ENCODE measurements at regions not wholly inside any gene's neighbourhood (a gene's known extent, or its start where the extent isn't known, plus 50 kb on each side); places are given as distances from the start of the nearest gene placed in this dataset.

DNA sequence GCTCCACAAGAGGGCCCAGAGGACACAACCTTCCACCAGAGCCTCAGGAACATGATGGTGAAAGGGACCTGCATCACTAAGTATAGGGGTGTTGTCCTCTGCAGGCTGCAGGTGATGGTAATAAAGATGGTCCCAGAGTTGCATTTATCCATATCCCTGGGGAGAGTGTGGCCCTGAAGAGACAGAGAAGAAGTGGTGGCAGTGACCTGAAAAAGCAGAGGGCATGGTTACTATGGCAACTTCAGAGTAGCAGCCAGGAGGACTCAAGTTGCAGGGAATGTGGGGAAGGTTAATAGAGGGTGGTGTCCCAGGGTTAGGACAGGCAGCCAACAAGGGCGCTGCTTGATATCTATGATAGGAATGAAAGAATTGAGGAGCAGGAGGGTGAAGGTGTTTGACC lies 57.1 kb downstream of the HLA-A start:
- no peak for DNase-seq

DNA sequence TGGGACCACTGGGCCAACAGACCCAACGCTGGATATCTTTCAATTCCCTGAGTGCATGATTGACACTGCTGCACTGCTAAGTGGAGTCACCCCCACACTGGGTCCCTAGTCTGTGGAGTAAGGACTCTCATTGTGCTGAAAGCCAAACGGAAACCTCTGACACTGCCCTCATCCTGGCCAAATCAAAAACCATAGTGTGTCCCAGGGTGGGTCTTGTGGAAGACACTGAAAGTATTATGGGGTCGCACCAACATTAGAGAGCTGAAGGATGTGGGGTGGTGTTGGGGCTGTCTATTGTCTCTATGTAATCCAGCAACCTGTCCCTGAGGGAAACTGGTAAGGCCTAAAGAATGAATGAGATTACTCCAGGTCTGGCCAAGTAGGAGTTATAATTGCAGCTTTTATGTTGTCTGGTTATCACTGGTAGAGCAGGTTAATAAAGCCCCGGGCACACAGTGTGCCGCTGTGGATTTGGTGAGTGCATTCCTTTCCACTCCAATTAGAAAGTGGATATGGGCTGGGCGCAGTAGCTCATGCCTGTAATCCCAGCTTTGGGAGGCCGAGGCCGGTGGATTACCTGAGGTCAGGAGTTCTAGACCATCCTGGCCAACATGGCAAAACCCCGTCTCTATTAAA lies 57.9 kb downstream of the HLA-A start:
- DNase-seq = no peak

DNA sequence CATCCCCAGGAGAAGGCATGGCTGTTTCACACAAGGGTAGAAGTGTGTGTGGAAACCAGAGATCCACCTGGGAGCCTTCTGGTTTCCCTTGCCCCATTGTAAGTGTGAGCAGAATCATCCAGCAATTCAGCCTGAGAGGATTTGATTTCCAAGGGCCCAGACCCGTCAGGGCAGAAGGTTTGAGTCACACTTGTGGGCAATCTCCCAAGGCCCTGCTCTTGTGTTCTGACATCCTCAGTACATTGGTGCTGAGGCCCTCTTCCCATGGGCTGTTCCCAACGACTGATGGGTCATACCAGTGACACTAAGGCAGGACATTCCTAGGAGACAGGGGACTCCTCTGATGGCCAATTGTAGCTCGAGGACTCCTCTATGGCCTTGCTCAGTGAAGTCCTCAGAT lies 58.2 kb upstream of the POLR1H start:
- no peak for DNase-seq

DNA sequence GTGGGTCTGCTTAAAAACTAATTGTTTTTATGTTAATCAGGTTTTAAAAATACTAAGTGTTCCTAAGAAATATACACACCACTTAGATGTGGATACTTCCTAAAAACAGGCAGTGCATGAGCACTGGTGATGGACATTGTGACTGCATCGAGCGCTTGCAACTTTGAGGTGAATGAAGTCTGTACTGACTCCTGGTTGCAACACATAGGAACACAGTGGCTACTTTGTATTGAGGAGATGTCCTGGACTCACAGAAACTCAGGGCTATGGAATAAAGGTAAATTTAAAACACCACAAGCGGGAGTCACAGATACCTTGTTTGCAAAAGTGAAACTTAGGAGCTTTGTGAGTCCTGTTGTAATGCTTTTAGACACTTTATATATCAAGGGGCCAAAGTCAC lies 55.6 kb upstream of the POLR1H start:
- DNase-seq = no peak

DNA sequence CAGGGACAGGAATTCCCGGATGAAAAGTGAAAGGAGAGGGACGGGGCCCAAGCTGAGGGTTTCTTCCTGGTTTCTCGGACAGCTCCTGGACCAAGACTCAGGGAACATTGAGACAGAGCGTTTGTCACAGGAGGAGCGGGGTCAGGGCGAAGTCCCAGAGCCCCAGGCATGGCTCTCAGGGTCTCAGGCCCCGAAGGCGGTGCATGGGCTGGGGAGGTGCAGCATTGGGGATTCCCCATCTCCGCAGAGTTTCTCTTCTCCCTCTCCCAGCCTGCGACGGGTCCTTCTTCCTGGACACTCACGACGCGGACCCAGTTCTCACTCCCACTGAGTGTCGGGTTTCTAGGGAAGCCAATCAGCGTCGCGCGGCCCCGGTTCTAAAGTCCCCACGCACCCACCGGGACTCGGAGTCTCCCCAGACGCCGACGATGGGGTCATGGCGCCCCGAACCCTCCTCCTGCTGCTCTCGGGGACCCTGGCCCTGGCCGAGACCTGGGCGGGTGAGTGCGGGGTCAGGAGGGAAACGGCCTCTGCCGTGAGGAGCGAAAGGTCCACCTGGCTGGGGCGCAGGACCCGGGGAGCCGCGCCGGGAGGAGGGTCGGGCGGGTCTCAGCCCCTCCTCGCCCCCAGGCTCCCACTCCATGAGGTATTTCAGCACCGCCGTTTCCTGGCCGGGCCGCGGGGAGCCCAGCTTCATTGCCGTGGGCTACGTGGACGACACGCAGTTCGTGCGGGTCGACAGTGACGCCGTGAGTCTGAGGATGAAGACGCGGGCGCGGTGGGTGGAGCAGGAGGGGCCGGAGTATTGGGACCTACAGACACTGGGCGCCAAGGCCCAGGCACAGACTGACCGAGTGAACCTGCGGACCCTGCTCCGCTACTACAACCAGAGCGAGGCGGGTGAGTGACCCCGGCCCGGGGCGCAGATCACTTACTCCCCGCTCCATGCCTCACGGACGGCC lies 54.6 kb upstream of the POLR1H start:
- peak in 4 of 56 donors; percentile 4 to 41 (median 22) for DNase-seq

DNA sequence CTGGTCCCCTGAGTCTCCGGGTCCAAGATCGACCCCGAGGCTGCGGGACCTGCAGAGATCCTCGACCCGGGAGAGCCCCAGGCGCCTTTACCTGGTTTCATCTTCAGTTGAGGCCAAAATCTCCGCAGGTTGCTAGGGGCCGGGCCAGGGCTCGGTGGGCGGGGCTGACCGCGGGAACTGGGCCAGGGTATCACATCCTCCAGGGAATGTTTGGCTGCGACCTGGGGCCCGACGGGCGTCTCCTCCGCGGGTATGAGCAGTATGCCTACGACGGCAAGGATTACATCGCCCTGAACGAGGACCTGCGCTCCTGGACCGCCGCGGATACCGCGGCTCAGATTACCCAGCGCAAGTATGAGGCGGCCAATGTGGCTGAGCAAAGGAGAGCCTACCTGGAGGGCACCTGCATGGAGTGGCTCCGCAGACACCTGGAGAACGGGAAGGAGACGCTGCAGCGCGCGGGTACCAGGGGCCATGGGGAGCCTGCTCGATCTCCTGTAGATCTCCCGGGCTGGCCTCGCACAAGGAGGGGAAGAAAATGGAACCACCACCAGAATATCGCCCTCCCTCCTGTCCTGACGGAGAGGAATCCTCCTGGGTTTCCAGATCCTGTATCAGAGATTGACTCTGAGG lies 53.8 kb upstream of the POLR1H start:
- no peak for DNase-seq

DNA sequence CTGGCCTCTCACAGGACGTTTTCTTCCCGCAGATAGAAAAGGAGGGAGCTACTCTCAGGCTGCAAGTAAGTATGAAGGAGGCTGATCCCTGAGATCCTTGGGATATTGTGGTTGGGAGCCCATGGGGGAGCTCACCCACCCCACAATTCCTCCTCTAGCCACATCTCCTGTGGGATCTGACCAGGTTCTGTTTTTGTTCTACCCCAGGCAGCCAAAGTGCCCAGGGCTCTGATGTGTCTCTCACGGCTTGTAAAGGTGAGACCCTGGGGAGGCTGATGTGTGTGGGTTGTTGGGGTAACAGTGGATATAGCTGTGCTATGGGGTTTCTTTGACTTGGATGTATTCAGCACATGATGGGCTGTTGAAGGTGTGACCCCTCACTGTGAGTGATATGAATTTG lies 52.0 kb upstream of the POLR1H start:
- DNase-seq = no peak

All from nucleus accumbens (tissue), 56 donors.